Body of pancreas (tissue), 4 donors: ENCODE measurements at regions not wholly inside any gene's neighbourhood (a gene's known extent, or its start where the extent isn't known, plus 50 kb on each side); places are given as distances from the start of the nearest gene placed in this dataset.

Experiments
- ATAC-seq: fragments of 150-250 bp; one replicate; pipeline ENCODE4 v1.9.1; 2016
- DNase-seq, 4 donors: peaks; one replicate each; pipeline ENCODE4 v3.0.0-alpha.2; 2019
- H3K27ac ChIP-seq, 4 donors: fragments of 200-600 bp; sonication (generic); 1 replicate in 3 of 4; 2 replicates in 1 of 4; pipeline versions ENCODE4 v1.5.1 to v1.6.1; 2016 to 2019; ENCODE audit warnings: mild to moderate bottlenecking in 1 of 4, mixed read lengths in 1 of 4, moderate library complexity in 1 of 4
- H3K27me3 ChIP-seq, 2 donors: fragments of 200-600 bp; sonication (generic); one replicate each; pipeline ENCODE4 v1.6.0; 2016; ENCODE audit warnings: mild to moderate bottlenecking in 1 of 2
- H3K36me3 ChIP-seq, 2 donors: fragments of 200-600 bp; sonication (generic); replicated peaks in 1 of 2; 2 replicates each; pipeline ENCODE4 v1.5.1; 2016; ENCODE audit warnings: low read depth in 2 of 2; ENCODE audit not compliant: insufficient read depth in 1 of 2
- H3K4me1 ChIP-seq: fragments of 200-600 bp; sonication (generic); one replicate; pipeline ENCODE4 v1.6.0; 2016
- H3K4me3 ChIP-seq, 2 donors: fragments of 200-600 bp; sonication (generic); 1 replicate in 1 of 2; 2 replicates in 1 of 2; pipeline ENCODE4 v1.5.1; 2016 to 2019
- H3K9me3 ChIP-seq, 3 donors: fragments of 200-600 bp; sonication (generic); 1 replicate in 2 of 3; 2 replicates in 1 of 3; pipeline ENCODE4 v1.5.1; 2016
- POLR2A ChIP-seq, 3 donors: fragments of 450-650 bp; IDR thresholded peaks; one replicate each; pipeline ENCODE4 v1.6.1; 2016; ENCODE audit warnings: antibody characterized with exemption in 3 of 3, mild to moderate bottlenecking in 2 of 3
- WGBS, 2 donors: methylation state at CpG; one replicate each; pipeline ENCODE4 v1.1.5; 2017; 5-methylcytosine and 5-hydroxymethylcytosine counted together
- intact Hi-C: fragments of 100-400 bp; cut with DNase I; formaldehyde crosslinking; loops from one replicate; pipeline ENCODE4 v1.15.1; 2023
- TF ChIP-seq, protein P1 (sequence below), 7 experiments: fragments of 450-650 bp in 4 of 7; fragments of 200-600 bp in 3 of 7; sonication (generic) in 3 of 7; IDR thresholded peaks; one replicate each; pipeline ENCODE4 v1.5.1; 2016 to 2019; ENCODE audit warnings: antibody characterized with exemption in 7 of 7

GRCh38 chr3:154701055-154701454 lies 271.1 kb upstream of the GPR149 start:
- H3K9me3 ChIP-seq, result no peaks in the 10 kb centered on the region
- ATAC-seq (no peak), DNase-seq (no peak)
- intact Hi-C loops, result no loop called here
- H3K27ac ChIP-seq, result no peak overlapping the region
- no peaks in the 10 kb centered on the region for H3K27me3 ChIP-seq
- TF ChIP-seq, protein P1, sequence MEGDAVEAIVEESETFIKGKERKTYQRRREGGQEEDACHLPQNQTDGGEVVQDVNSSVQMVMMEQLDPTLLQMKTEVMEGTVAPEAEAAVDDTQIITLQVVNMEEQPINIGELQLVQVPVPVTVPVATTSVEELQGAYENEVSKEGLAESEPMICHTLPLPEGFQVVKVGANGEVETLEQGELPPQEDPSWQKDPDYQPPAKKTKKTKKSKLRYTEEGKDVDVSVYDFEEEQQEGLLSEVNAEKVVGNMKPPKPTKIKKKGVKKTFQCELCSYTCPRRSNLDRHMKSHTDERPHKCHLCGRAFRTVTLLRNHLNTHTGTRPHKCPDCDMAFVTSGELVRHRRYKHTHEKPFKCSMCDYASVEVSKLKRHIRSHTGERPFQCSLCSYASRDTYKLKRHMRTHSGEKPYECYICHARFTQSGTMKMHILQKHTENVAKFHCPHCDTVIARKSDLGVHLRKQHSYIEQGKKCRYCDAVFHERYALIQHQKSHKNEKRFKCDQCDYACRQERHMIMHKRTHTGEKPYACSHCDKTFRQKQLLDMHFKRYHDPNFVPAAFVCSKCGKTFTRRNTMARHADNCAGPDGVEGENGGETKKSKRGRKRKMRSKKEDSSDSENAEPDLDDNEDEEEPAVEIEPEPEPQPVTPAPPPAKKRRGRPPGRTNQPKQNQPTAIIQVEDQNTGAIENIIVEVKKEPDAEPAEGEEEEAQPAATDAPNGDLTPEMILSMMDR (IDR thresholded peaks at IDR 0.05), result no peak
- no peak for TF ChIP-seq POLR2A (IDR thresholded peaks at IDR 0.05)
- H3K4me1 ChIP-seq, result no peaks in the 10 kb centered on the region
- H3K4me3 ChIP-seq, result no peak overlapping the region
- 65 to 84% methylated on average over 3 of the region's 3 CpGs for WGBS, 2 donors
- H3K36me3 ChIP-seq, result no peaks in the 10 kb centered on the region

GRCh38 chr3:154690413-154690812 lies 260.4 kb upstream of the GPR149 start:
- Histone ChIP-seq H3K4me3 (no peak overlapping the region), H3K27ac (no peak overlapping the region), H3K4me1 (no peaks in the 10 kb centered on the region), H3K9me3 (no peaks in the 10 kb centered on the region), H3K27me3 (no peaks in the 10 kb centered on the region), H3K36me3 (no peaks in the 10 kb centered on the region)
- ATAC-seq, result no peak
- no peak for DNase-seq
- TF ChIP-seq, protein P1 (IDR thresholded peaks at IDR 0.05), result no peak
- TF ChIP-seq POLR2A (IDR thresholded peaks at IDR 0.05), result no peak
- intact Hi-C loops, result no loop called here

DNA sequence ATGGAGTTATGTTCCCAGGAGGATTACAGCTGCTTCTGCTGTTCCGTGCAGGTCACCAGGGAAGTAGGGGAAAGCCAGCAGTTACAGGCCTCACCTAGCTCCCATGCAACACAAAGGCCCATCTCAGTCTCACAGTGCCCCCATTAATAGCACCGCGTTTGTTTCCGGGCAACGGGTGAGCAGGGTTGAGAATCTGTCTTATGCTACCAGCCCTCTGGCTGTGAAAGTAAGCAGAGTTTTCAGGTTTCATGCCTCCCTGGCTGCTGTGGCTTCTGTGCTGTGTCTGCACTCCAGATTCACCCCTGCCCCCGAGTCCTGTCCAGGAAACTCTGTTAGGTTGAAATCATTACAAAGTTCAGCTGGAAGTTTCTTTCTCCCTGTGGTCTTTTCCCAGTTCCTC lies 254.4 kb upstream of the GPR149 start:
- ATAC-seq, result no peak
- Histone ChIP-seq H3K27ac (no peak overlapping the region), H3K36me3 (no peaks in the 10 kb centered on the region), H3K4me3 (no peak overlapping the region), H3K27me3 (no peaks in the 10 kb centered on the region), H3K9me3 (peaks cover 0 to 5% (median 0%) of the 10 kb centered on the region in 3 donors), H3K4me1 (no peaks in the 10 kb centered on the region)
- WGBS, 2 donors, result 53% methylated on average over 6 of the region's 6 CpGs
- intact Hi-C loops, result no loop called here
- peak in 2 of 4 donors; percentile 4 to 28 for DNase-seq
- TF ChIP-seq, protein P1 (IDR thresholded peaks at IDR 0.05), result no peak
- no peak for TF ChIP-seq POLR2A (IDR thresholded peaks at IDR 0.05)

DNA sequence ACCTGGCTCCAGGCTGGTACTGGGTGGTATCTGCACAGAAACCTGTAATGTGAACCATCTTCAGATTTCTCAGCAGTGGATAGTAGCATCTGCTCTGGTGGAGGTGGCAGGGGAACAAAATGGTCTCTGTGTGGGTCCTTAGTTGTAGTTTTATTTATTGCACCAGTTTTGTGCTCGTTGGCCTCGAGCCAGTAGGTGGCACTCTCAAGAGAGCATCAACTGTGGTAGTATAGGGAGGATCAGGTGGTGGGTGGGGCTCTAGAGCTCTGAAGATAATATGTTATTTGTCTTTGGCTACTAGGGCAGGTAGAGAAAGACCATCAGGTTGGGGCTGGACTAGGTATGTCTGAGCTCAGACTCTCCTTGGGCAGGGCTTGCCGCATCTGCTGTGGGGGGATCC lies 254.0 kb upstream of the GPR149 start:
- peak in 1 of 4 donors; percentile 6 for DNase-seq
- H3K27ac ChIP-seq, result no peak overlapping the region
- H3K36me3 ChIP-seq, result no peaks in the 10 kb centered on the region
- WGBS, 2 donors, result 60 to 70% methylated on average over 3 of the region's 3 CpGs
- H3K9me3 ChIP-seq, result peaks cover 0 to 5% (median 0%) of the 10 kb centered on the region in 3 donors
- H3K4me3 ChIP-seq, result no peak overlapping the region
- intact Hi-C loops, result no loop called here
- no peaks in the 10 kb centered on the region for H3K4me1 ChIP-seq
- peak; percentile 6 for ATAC-seq
- TF ChIP-seq POLR2A (IDR thresholded peaks at IDR 0.05), result no peak
- TF ChIP-seq, protein P1 (IDR thresholded peaks at IDR 0.05), result no peak
- H3K27me3 ChIP-seq, result no peaks in the 10 kb centered on the region

DNA sequence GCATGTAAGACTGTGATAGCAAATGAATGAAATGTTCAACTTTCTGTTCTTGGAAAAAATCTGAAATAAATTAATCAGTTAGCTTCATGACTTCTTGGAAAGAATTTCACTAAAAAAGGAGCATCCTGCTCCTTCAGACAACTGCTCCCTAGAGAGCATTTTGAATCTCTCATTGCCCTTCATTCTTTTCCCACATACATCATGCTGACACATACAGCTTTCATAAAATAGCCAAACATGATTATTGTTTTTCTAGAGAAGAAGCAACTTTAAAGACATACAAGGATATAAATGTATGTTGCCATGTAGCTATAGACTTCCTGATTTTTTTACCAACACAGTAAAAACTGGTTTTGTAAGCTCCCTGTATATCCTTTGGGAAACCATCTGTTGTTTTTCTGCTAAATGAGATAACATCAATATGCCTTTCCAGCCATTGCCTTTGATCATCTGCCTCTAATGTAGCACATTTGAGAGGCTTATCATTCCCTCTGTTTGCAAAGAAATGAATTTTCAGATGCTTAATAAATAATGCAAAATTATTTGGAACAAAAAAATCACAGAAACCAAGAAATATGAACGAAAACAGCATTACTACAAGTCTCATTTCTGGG lies 248.2 kb upstream of the GPR149 start:
- no peak for DNase-seq
- H3K36me3 ChIP-seq, result no peaks in the 10 kb centered on the region
- ATAC-seq, result no peak
- intact Hi-C loops, result no loop called here
- no peaks in the 10 kb centered on the region for H3K4me1 ChIP-seq
- H3K9me3 ChIP-seq, result no peaks in the 10 kb centered on the region
- WGBS, 2 donors, result 37 to 43% methylated on average over 1 of the region's 1 CpG
- no peak overlapping the region for H3K27ac ChIP-seq
- TF ChIP-seq, protein P1 (IDR thresholded peaks at IDR 0.05), result no peak
- no peak for TF ChIP-seq POLR2A (IDR thresholded peaks at IDR 0.05)
- H3K27me3 ChIP-seq, result no peaks in the 10 kb centered on the region
- no peak overlapping the region for H3K4me3 ChIP-seq
